Mesenteric fat pad (tissue), 1 donor: ENCODE measurements at regions not wholly inside any gene's neighbourhood (a gene's known extent, or its start where the extent isn't known, plus 50 kb on each side); places are given as distances from the start of the nearest gene placed in this dataset.

Experiments used
- DNase-seq: peaks from one replicate; pipeline ENCODE4 v3.0.0-alpha.2; 2020; ENCODE audit warnings: low spot score
- donor health status: DM: yes; HTN: yes; CAD: no.

DNA sequence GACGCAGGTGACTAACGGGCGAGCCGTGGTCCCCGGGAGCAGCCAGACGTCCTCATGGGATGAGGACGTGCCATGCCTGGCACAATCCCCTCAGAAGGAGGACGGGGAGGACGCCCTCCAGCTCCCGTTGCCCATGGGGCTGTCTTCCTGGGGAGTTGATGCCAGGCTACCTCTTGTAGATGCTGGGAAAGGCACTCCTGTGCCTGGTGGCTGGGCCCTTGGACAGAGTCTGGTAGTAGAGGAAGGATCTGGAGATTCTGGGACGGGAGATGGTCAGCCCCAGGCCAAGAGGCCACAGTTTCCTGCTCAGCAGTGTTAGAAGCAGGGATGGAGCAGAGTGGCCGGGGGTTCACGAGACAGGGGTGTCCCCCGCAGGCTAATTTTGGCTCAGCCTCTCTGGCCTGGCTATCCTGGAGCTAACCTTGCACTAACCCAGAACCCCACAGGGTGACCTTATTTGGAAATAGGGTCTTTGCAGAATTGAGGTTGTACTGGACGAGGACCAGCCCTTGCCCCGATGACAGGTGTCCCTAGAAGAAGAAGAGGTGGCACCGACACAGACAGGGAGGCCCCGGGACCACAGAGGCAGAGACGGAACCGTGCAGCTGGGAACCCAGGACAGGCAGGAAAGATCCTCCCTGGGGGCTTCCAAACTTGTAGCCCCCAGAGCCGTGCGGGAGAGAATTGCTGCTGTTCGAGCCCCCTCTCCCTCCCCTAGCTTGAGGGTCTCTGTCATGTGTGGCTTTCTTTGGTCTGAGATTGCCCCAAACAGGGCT lies 50.1 kb upstream of the ADRA2C start:
- DNase-seq = no peak

DNA sequence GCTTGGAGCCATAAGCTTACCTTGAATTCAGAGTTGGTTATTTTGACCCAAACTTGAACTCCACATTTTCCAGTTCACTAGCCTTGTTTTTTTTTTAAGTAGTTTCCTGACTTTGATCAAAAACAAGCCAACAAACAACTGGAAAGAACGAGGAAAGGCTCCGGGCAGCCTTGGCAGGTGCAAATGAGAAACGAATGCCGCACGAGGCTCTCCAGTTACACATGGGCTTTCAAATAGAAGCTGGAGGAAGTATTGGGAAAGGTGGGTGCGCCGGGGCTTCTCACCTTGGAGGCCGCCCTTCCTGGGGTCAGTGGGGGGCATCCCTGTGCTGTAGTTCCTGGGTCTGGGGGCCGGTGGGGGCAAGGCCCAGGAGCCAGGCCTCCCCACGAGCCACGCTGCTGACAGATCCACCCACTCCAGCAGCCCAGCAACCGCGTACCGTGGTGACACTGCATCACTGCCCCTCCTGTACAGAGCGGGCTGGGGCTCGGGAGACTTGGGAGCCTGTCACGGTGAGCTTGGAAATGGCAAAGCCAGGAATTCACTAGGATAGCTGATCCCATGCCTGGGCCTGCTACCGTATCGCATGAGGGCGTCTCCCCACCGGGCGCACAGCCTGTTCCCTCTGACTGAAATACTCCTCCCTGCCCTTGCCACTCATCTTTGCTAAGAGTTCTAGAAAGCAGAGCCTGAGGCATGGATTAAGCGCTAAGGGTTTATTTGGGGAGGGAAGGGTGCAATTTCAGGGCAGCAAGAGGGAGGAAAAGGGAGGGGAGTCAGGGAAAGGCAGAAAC lies 50.9 kb upstream of the ADRA2C start:
- no peak for DNase-seq

- DNase-seq = no peak
Measured at GRCh38 chr4:3714642-3715001, 51.6 kb upstream of the ADRA2C start.

GRCh38 chr4:3713817-3714641 lies 52.2 kb upstream of the ADRA2C start:
- DNase-seq = no peak

DNA sequence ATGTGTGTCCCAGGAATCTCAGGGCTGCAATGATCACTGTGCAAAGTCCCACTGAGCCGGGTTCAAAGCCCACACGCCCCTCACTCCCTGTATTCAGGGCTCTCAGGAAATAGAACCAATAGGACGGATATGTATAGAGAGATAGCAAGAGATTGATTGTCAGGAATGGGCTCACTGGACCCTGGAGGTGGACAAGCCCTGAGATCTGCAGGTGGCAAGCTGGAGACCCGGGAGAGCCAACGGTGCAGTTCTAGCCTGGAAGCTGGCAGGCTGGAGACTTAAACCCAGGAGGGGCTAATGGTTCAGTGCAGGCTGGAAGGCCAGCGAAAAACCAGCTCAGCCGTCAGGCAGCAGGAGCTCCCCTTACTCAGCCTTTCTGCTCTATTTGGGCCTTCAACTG lies 52.8 kb upstream of the ADRA2C start:
- no peak for DNase-seq

DNA sequence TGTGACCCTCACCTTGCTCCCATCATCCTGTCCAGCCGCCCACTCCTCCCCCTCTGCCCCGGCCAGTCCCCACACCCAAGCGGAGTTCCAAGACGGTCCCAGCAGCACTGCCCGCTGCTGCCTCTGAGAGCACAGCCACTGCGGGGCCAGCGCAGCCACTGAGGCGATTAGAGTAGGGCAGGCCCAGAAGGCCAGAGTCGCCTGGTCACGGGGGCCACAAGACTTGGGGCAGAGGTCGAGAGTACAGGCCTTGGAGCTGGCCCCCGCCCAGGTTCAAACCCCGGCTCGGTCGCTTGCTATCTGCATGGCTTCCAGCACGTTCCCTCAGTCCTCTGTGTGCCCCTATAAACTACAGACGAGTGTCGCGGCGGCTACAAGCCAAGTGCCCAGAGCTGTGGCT lies 53.2 kb upstream of the ADRA2C start:
- DNase-seq = no peak

- DNase-seq = no peak
Measured at GRCh38 chr4:3712112-3712805, 53.9 kb upstream of the ADRA2C start.

DNA sequence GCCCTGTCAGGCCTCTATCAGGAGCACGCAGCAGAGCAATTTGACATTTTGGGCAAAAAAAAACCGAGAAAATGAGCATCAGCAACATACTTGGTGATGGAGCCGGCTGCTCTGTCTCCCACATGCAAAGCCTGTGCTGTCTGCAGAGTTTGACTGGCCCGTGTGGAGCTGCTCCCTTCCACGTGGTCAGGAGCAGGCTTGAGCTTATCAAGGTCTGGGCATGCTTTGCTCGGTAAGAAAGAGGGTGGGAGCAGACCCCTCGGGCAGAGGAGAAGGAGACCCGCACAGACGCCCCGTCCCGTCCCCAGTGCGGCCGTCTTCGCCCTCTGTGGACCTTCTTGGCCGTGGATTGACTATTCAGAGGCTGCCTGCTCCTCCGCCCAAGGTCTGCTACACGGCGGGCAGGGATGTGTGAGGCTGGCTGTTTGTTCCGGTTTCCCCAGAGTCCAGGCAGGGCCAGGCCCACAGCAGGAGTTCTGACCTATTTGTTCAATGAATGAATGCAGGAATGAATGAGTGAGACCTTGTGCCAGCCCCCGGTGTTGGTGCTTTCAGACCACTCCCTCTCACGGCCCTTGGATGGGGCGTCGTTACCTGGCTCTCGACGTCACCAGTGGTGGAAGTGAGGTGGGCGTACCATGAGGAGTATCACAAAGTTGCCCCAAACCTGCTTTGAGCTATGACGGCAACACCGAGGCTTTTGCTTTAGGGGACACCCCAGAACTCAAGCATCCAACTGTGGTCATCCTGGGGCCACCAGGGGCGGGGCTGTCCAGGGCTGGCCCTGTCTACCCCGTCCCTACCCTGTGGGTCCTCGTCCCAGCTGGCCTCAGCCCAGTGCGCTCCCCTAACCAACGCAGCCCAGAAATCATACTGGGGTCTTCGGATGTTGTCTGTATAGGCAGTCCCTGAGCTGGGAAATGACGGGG lies 54.7 kb upstream of the ADRA2C start:
- no peak for DNase-seq

GRCh38 chr4:3710451-3711182 lies 55.6 kb upstream of the ADRA2C start:
- no peak for DNase-seq

DNA sequence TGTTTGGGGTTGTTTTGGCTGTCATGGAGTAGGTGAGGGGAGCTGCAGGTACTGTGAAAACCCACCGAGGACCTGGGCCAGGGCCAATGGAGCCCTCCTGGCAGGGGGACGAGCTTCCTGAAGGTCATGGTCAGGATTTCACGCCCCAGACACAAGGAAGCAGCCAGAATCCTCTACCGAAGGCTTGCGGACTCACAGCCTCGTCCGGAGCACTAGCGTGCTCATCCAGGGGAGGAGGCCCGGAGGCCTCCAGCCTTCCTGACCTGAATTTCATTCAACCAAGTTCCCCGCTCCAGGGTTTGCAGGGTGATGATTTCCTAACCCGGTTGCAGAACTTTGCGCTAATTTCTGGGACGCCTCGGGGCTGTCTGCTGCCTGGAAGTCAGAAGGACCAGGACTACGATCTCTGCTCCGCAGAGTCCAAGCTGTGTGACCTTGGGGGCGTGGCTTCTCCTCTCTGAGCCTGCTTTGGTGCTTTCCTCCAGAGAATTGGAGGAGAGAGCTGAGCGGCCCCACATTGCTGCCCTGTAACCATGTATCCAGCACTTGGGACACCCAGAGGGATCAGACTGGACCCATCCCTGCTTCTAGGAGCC lies 56.2 kb upstream of the ADRA2C start:
- DNase-seq = no peak

GRCh38 chr4:3709061-3709845 lies 56.9 kb upstream of the ADRA2C start:
- no peak for DNase-seq

DNA sequence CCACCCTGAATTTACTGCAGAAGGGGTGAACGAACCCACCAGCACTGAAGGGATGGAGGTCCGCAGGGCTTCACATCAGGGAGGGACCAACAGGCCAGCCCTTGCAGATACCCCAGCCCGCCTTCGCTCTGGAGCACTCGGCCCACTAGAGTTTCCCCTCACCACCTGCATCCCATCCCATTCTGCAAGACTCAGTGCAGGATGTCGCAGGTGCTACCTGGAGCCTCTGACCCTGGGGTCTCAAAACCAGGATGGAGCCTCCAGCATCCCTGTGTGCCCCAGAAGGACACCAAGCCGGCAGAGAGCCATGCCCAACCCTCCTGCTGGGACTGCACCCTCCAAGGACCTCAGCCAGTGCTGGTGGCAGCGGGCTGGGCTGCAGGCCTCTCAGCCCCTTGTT lies 57.6 kb upstream of the ADRA2C start:
- no peak for DNase-seq

DNA sequence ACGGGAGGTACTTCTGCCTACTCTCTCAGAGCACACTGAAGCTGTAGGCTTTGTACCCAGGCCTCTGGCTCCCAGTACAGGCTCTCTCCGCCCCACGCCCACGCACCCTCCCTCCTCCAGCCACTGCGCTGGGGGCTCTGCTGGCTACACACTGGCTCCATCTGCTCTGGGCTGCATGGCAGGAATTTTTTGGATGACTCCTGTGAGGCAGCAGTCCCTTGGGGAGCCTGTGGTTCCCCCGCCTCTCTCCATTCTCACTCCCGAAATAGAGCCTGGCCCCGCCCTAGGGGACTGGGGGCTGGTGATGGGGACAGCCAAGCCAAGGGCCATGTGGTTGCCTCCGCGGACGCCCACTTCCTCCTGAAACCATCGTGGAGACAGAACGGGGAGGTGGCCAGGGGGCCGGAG lies 58.1 kb upstream of the ADRA2C start:
- no peak for DNase-seq

DNA sequence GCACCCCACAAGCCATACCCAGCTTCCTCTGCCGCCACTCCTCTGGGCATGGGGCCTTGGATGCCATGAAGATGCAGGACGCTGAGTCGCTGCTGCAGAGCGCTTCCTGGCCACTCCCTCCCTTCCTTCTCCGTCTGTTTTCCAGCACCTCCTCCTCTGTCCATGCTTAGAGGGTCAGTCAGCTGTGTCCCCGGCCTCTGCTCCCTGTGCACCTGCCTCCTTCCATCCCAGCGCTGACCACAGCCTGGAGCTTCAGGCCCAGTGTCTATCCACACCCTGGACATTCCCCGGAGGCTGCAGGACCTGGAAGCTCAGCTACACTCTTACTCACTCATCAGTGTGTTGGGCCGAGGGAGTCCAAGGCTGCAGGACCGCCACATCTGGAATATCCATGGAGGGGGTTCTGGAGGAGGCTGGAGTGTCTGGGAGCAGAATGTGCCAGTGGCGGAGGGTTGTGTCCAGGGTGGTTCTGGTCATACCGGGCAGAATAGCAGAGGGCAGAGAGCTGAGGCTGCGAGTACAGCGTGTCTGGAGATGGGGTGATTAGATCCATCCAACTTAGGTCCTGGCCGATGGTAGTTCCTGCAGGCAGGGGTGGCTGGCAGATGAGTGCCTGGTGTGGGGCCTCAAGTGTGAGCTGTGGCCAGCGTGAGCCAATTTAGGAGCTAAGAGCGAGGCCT lies 58.6 kb upstream of the ADRA2C start:
- DNase-seq = no peak

GRCh38 chr4:3706565-3707422 lies 59.4 kb upstream of the ADRA2C start:
- DNase-seq = no peak

DNA sequence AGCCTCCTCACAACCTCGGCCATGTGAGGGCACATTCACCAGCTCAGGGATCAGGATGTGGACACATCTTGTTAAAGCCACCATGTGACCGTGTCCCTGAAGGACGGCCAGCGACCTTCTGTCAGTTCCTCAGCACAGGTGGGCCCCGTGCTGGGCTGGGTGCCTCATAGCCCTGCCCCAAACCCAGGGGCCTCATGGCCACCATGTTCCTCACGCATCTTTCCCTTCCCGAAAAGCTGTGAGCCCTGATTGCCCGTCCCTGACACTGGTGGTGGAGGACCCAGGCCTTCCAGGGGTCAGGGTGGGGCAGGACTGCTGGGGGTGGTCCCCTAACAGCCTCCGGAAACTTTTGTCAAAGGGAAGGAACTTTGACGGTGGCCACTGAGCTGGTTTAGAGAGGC lies 60.1 kb upstream of the ADRA2C start:
- no peak for DNase-seq
